IMR-90 (cell line): ENCODE measurements at regions not wholly inside any gene's neighbourhood (a gene's known extent, or its start where the extent isn't known, plus 50 kb on each side); places are given as distances from the start of the nearest gene placed in this dataset.

Source experiments
- ATAC-seq: fragments of 200-7000 bp; cut with Tn5 transposase; 2 replicates; pipeline ENCODE4 v1.9.1; 2020; ENCODE audit warnings: low read depth, mild to moderate bottlenecking, moderate library complexity
- BruUV-seq: library from RNA; stranded (reverse); fragments of 400-500 nt; replicated peaks from 2 replicates; lab custom pipeline; 2021; lab: Mats Ljungman, UMichigan
- CTCF ChIA-PET: fragments of 300-600 bp; formaldehyde crosslinking; extraction: SDS; loops from one replicate; lab custom pipeline; 2021; ENCODE audit warnings: antibody characterized with exemption; lab: Yijun Ruan, JAX
- POLR2A ChIA-PET: fragments of 300-600 bp; sonication (Branson Sonifier 250); formaldehyde crosslinking; loops from one replicate; lab custom pipeline; 2022; ENCODE audit warnings: antibody characterized with exemption; ENCODE audit not compliant: unreplicated experiment; lab: Charles Lee
- DNase-seq: peaks from one replicate; pipeline ENCODE4 v3.0.0; 2013
- H2AFZ ChIP-seq: replicated peaks from 2 replicates; pipeline ENCODE3; 2013; ENCODE audit warnings: low read length, mild to moderate bottlenecking; ENCODE audit not compliant: poor library complexity
- H2AK5ac ChIP-seq: 2 replicates; pipeline ENCODE4 v1.6.1; 2013; ENCODE audit warnings: low read depth, low read length, inconsistent platforms
- H2AK9ac ChIP-seq: replicated peaks from 2 replicates; pipeline ENCODE3; 2013; ENCODE audit warnings: mild to moderate bottlenecking, low read depth, low read length, moderate library complexity; ENCODE audit not compliant: poor library complexity
- H2BK120ac ChIP-seq: 2 replicates; pipeline ENCODE4 v1.6.1; 2013; ENCODE audit warnings: low read depth, low read length, inconsistent platforms
- H2BK15ac ChIP-seq: 3 replicates; pipeline ENCODE4 v1.6.1; 2013; ENCODE audit warnings: low read depth, low read length, inconsistent platforms
- H2BK20ac ChIP-seq: 2 replicates; pipeline ENCODE4 v1.6.1; 2013; ENCODE audit warnings: low read depth, mild to moderate bottlenecking, inconsistent platforms, low read length, moderate library complexity
- H2BK5ac ChIP-seq: 2 replicates; pipeline ENCODE4 v1.6.1; 2013; ENCODE audit warnings: mild to moderate bottlenecking, low read depth, low read length, inconsistent platforms; ENCODE audit not compliant: poor library complexity, severe bottlenecking
- H3K14ac ChIP-seq: replicated peaks from 2 replicates; pipeline ENCODE4 v1.6.1; 2013; ENCODE audit warnings: low read depth, low read length, inconsistent platforms
- H3K18ac ChIP-seq: 2 replicates; pipeline ENCODE4 v1.6.1; 2013; ENCODE audit warnings: low read depth, low read length, control low read depth
- H3K23ac ChIP-seq: 2 replicates; pipeline ENCODE4 v1.6.1; 2013; ENCODE audit warnings: low read depth, low read length, inconsistent platforms
- H3K27ac ChIP-seq: 2 replicates; pipeline ENCODE4 v1.5.1; 2013; ENCODE audit warnings: mild to moderate bottlenecking, control low read depth, low read length; ENCODE audit not compliant: insufficient read depth
- H3K27me3 ChIP-seq: 2 replicates; pipeline ENCODE4 v1.6.1; 2013; ENCODE audit warnings: low read length; ENCODE audit not compliant: control insufficient read depth, insufficient read depth
- H3K36me3 ChIP-seq: 2 replicates; pipeline ENCODE4 v1.6.1; 2013; ENCODE audit warnings: low read length, mixed read lengths; ENCODE audit not compliant: control insufficient read depth, insufficient read depth
- H3K4ac ChIP-seq: 2 replicates; pipeline ENCODE4 v1.6.1; 2013; ENCODE audit warnings: low read depth, low read length, inconsistent platforms
- H3K4me1 ChIP-seq: 2 replicates; pipeline ENCODE4 v1.6.1; 2013; ENCODE audit warnings: low read length, mixed read lengths; ENCODE audit not compliant: control insufficient read depth, insufficient read depth
- H3K4me2 ChIP-seq: 2 replicates; pipeline ENCODE4 v1.6.1; 2013; ENCODE audit warnings: low read depth, mild to moderate bottlenecking, control low read depth, low read length, moderate library complexity
- H3K4me3 ChIP-seq: 2 replicates; pipeline ENCODE4 v1.5.1; 2013; ENCODE audit warnings: low read depth, mild to moderate bottlenecking, control low read depth, low read length, moderate library complexity; ENCODE audit not compliant: insufficient read depth
- H3K56ac ChIP-seq: 2 replicates; pipeline ENCODE4 v1.6.1; 2013; ENCODE audit warnings: low read length, inconsistent platforms; ENCODE audit not compliant: insufficient read depth; ENCODE audit errors: extremely low read depth
- H3K79me1 ChIP-seq, 2 experiments: 2 replicates each; pipeline ENCODE4 v1.6.1; 2013; ENCODE audit warnings: low read length in 2 of 2, inconsistent platforms in 1 of 2, low read depth in 1 of 2
- H3K9ac ChIP-seq: 2 replicates; pipeline ENCODE4 v1.6.1; 2013; ENCODE audit warnings: low read depth, low read length, control low read depth
- H3K9me1 ChIP-seq: 2 replicates; pipeline ENCODE4 v1.6.1; 2013; ENCODE audit warnings: low read length, inconsistent platforms; ENCODE audit not compliant: insufficient read depth
- H3K9me3 ChIP-seq: 2 replicates; pipeline ENCODE4 v1.6.1; 2013; ENCODE audit warnings: low read length; ENCODE audit not compliant: control insufficient read depth, insufficient read depth
- H4K20me1 ChIP-seq: 2 replicates; pipeline ENCODE4 v1.6.1; 2013; ENCODE audit warnings: low read length, inconsistent platforms; ENCODE audit not compliant: insufficient read depth
- H4K5ac ChIP-seq: 2 replicates; pipeline ENCODE4 v1.6.1; 2013; ENCODE audit warnings: mild to moderate bottlenecking, low read depth, low read length, control low read depth
- H4K8ac ChIP-seq, 2 experiments: 2 replicates each; pipeline ENCODE4 v1.6.1; 2013; ENCODE audit warnings: low read depth in 2 of 2, low read length in 2 of 2, control low read depth in 1 of 2, inconsistent platforms in 1 of 2
- H4K91ac ChIP-seq: 2 replicates; pipeline ENCODE4 v1.6.1; 2013; ENCODE audit warnings: low read depth, low read length, inconsistent platforms; ENCODE audit not compliant: insufficient read depth
- BHLHE40 ChIP-seq: fragments of 150-350 bp; IDR thresholded peaks from 2 replicates; pipeline ENCODE4 v1.6.1; 2016; ENCODE audit warnings: mild to moderate bottlenecking, low read depth, low read length
- CEBPB ChIP-seq: IDR thresholded peaks from 2 replicates; pipeline ENCODE4 v1.6.1; 2012; ENCODE audit warnings: low read depth, low read length, improper control_type of control experiment
- CHD1 ChIP-seq: IDR thresholded peaks from 2 replicates; pipeline ENCODE4 v1.6.1; 2012; ENCODE audit warnings: low read depth, low read length, improper control_type of control experiment
- MAZ ChIP-seq: IDR thresholded peaks from 2 replicates; pipeline ENCODE4 v1.6.1; 2012; ENCODE audit warnings: low read depth, mild to moderate bottlenecking, low read length, improper control_type of control experiment, moderate library complexity, borderline replicate concordance
- MXI1 ChIP-seq: IDR thresholded peaks from 2 replicates; pipeline ENCODE4 v1.6.1; 2012; ENCODE audit warnings: low read depth, mild to moderate bottlenecking, low read length, moderate library complexity, borderline replicate concordance
- POLR2A ChIP-seq: IDR thresholded peaks from 2 replicates; pipeline ENCODE4 v1.6.1; 2012; ENCODE audit warnings: mild to moderate bottlenecking, low read depth, low read length
- RAD21 ChIP-seq: IDR thresholded peaks from 2 replicates; pipeline ENCODE4 v1.6.1; 2012; ENCODE audit warnings: low read length, improper control_type of control experiment
- RCOR1 ChIP-seq: IDR thresholded peaks from 2 replicates; pipeline ENCODE4 v1.6.1; 2012; ENCODE audit warnings: mild to moderate bottlenecking, low read length, improper control_type of control experiment; ENCODE audit not compliant: insufficient replicate concordance
- RFX5 ChIP-seq: IDR thresholded peaks from 2 replicates; pipeline ENCODE4 v1.8.0; 2012; ENCODE audit warnings: low read depth, mild to moderate bottlenecking, low read length, moderate library complexity
- SMC3 ChIP-seq: fragments of 150-350 bp; IDR thresholded peaks from 2 replicates; pipeline ENCODE4 v1.6.1; 2016; ENCODE audit warnings: low read depth, mild to moderate bottlenecking, antibody characterized with exemption, low read length, moderate library complexity
- WGBS, 2 experiments: methylation state at CpG; one replicate each; pipeline versions ENCODE4 v1.1.5 to v1.1.7; 2013; ENCODE audit warnings: missing lambda C conversion rate in 2 of 2; ENCODE audit not compliant: insufficient read length in 1 of 2; ENCODE audit errors: extremely low coverage in 2 of 2; 5-methylcytosine and 5-hydroxymethylcytosine counted together
- dilution Hi-C: fragments of 300-500 bp; cut with HindIII; formaldehyde crosslinking; loops from one replicate; pipeline ENCODE4 v1.14.3; 2018; ENCODE audit warnings: low sequenced_read_pairs; ENCODE audit not compliant: unreplicated experiment
- in situ Hi-C: fragments of 300-500 bp; cut with MboI; formaldehyde crosslinking; loops from 3 replicates; pipeline ENCODE4 v1.14.3; 2019; ENCODE audit warnings: low sequenced_read_pairs, inconsistent platforms, mixed read lengths
- intact Hi-C: fragments of 100-400 bp; cut with micrococcal nuclease; formaldehyde crosslinking; loops from 2 replicates; pipeline ENCODE4 v1.10.0; 2022
- TF ChIP-seq, protein P1 (sequence below): fragments of 150-350 bp; IDR thresholded peaks from 2 replicates; pipeline ENCODE4 v1.6.1; 2016; ENCODE audit warnings: low read depth, mild to moderate bottlenecking, low read length, moderate library complexity, borderline replicate concordance
- TF ChIP-seq, protein P2 (sequence below): fragments of 150-350 bp; IDR thresholded peaks from 2 replicates; pipeline ENCODE4 v1.6.1; 2017; ENCODE audit warnings: mild to moderate bottlenecking, antibody characterized with exemption, low read length, low read depth

DNA sequence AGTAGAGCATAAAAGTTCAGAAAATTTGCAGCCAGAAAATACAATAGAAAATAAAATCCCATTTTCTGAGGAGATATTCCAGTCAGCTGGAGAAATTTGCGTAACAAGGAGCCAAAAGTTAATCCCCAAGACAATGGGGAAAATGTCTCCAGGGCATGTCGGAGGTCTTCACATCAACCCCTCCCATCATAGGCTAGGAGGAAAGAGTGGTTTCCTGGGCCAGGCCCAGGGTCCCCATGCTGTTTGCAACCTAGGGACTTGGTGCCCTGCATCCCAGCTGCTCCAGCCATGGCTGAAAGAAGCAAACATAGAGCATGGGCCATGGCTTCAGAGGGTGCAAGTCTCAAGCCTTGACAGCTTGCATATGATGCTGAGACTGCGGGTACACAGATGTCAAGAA lies 255.0 kb downstream of the DTWD2 start:
- no peak overlapping the region for H2AK5ac ChIP-seq
- H4K5ac ChIP-seq = no peak overlapping the region
- H2BK120ac ChIP-seq = no peak overlapping the region
- no peak overlapping the region for H2AFZ ChIP-seq
- no peak overlapping the region for H2BK5ac ChIP-seq
- H3K4me1 ChIP-seq = no peaks in the 10 kb centered on the region
- dilution Hi-C loops = no loop called here
- CTCF ChIA-PET = no interaction called here
- TF ChIP-seq RFX5 = no peak
- no peak for TF ChIP-seq RCOR1
- TF ChIP-seq MXI1 = no peak
- TF ChIP-seq CEBPB = no peak
- no peak for TF ChIP-seq MAZ
- TF ChIP-seq, protein P1, sequence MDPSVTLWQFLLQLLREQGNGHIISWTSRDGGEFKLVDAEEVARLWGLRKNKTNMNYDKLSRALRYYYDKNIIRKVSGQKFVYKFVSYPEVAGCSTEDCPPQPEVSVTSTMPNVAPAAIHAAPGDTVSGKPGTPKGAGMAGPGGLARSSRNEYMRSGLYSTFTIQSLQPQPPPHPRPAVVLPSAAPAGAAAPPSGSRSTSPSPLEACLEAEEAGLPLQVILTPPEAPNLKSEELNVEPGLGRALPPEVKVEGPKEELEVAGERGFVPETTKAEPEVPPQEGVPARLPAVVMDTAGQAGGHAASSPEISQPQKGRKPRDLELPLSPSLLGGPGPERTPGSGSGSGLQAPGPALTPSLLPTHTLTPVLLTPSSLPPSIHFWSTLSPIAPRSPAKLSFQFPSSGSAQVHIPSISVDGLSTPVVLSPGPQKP = no peak
- TF ChIP-seq SMC3 = no peak
- TF ChIP-seq BHLHE40 = no peak
- TF ChIP-seq RAD21 = no peak
- TF ChIP-seq, protein P2, sequence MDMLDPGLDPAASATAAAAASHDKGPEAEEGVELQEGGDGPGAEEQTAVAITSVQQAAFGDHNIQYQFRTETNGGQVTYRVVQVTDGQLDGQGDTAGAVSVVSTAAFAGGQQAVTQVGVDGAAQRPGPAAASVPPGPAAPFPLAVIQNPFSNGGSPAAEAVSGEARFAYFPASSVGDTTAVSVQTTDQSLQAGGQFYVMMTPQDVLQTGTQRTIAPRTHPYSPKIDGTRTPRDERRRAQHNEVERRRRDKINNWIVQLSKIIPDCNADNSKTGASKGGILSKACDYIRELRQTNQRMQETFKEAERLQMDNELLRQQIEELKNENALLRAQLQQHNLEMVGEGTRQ = no peak
- TF ChIP-seq POLR2A = no peak
- no peak for TF ChIP-seq CHD1
- WGBS, 2 experiments = no CpG with 5 or more reads among the region's 3 CpGs
- H2BK15ac ChIP-seq = no peak overlapping the region
- no peak overlapping the region for H3K18ac ChIP-seq
- DNase-seq (no peak), ATAC-seq (no peak)
- POLR2A ChIA-PET = no interaction called here
- H4K91ac ChIP-seq = no peak overlapping the region
- H3K4me2 ChIP-seq = no peak overlapping the region
- no peak overlapping the region for H3K4ac ChIP-seq
- H3K4me3 ChIP-seq = no peak overlapping the region
- no peak overlapping the region for H3K9ac ChIP-seq
- no peaks in the 10 kb centered on the region for H3K27me3 ChIP-seq
- H4K20me1 ChIP-seq = no peaks in the 10 kb centered on the region
- H2BK20ac ChIP-seq = no peak overlapping the region
- in situ Hi-C loops = no loop called here
- no peak overlapping the region for H2AK9ac ChIP-seq
- 0 out of 2 replicates have a peak, but pooled peaks cover 2% of the 10 kb centered on the region for H3K9me3 ChIP-seq
- H3K27ac ChIP-seq = no peak overlapping the region
- no TSS peak for BruUV-seq
- H3K56ac ChIP-seq = no peak overlapping the region
- intact Hi-C loops = no loop called here
- no peak overlapping the region for H3K23ac ChIP-seq
- no peak overlapping the region for H4K8ac ChIP-seq
- no peak overlapping the region for H3K14ac ChIP-seq
- H3K9me1 ChIP-seq = no peaks in the 10 kb centered on the region
- no peaks in the 10 kb centered on the region for H3K79me1 ChIP-seq
- no peaks in the 10 kb centered on the region for H3K36me3 ChIP-seq
